Glomerular visceral epithelial cell (primary cell): ENCODE measurements at regions not wholly inside any gene's neighbourhood (a gene's known extent, or its start where the extent isn't known, plus 50 kb on each side); places are given as distances from the start of the nearest gene placed in this dataset.
A peak's percentile ranks its signal among the peaks of the same experiment; 100 is the strongest.

Experiments
- DNase-seq: peaks from one replicate; pipeline ENCODE4 v3.0.0-alpha.2; 2016; ENCODE audit errors: extremely low spot score

DNA sequence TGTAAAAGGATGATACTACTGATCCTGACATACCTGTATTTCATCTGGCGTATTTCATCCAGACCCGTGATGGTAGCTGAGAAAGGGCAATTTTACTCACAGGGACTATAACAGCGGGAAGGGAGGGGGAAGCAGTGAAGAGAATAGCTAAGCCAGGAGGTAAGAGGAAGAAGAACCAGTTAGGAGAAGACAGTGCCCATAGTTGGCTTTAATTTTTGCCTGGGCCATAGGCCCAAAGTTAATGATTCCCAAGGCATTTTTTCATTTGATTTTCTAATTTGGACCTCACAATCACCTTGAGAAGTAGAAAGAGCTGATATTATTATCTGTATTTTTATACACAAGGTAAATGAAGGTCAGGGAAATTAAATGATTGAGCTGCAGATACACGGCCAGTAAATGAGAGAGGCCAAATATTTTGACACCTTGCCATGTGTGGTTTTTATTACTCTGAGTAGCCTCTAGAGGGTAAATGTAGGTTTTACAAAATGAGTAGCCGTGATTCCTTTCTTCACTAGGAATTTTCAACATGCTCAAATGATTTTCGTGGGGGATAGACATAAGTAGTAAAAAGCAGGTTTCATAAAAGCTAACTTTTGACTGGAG lies 382.2 kb downstream of the FUT8 start:
- no peak for DNase-seq

DNA sequence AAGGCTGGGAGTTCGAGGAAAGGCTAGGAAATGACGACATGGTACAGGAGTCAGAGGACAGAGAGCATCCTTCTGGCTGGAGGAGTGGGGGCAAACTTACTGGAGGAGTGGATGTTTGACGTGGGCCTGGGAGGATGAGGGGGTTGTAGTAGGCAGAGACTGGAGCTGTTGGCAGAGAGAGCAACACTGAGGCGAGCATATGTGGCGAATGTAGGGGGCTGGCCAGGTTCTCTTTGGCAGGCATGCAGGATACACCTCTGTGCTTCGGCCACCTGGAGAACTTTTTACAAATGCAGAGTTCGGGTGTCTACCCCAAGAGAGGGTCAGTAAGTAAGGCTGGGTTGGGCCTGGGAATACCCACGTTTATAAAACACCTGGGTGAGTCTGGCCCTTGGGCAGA lies 385.7 kb downstream of the FUT8 start:
- no peak for DNase-seq

DNA sequence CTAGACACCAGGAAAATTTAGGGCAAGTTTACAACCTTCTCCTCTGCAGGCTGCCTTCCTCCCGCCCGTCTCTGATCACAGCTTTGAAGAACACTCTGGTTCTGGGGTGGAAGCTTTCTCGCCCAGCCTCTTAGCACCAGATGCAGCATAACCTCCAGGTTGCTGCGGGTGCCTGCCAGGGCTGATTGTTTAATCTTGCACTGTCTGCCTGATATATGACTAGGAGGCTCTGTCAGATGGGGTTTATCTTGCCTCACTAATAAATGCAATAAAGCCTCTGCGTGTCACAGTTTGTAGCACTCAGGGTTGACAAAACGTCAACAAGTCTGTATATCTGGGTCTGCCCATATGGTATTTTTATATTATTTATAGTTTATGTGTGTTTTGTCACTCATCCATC lies 388.2 kb downstream of the FUT8 start:
- DNase-seq, result no peak

- DNase-seq, result no peak
Observed at GRCh38 chr14:65802196-65802595, 389.7 kb downstream of the FUT8 start.

DNA sequence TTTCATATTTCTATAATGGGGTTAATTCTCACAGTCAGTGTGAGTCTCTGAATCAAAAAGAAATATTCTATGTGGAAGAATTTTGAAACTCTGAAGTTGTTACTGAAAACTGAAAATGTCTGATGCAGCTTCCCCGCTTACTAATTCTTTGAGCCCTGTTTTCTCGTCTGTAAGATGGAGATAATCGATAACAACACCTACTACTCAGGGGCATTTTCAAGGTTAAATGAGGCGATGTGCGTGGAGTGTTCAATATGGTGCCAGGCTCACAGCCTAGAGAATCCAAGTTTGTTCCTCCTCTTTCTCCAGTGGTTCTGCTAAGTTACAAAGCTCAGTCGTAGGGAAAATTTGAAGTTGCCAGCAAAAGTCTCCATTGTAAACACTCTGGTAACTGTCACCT lies 391.4 kb downstream of the FUT8 start:
- no peak for DNase-seq

GRCh38 chr14:65804439-65805112 lies 392.0 kb downstream of the FUT8 start:
- DNase-seq, result no peak

GRCh38 chr14:65805113-65805473 lies 392.6 kb downstream of the FUT8 start:
- no peak for DNase-seq

DNA sequence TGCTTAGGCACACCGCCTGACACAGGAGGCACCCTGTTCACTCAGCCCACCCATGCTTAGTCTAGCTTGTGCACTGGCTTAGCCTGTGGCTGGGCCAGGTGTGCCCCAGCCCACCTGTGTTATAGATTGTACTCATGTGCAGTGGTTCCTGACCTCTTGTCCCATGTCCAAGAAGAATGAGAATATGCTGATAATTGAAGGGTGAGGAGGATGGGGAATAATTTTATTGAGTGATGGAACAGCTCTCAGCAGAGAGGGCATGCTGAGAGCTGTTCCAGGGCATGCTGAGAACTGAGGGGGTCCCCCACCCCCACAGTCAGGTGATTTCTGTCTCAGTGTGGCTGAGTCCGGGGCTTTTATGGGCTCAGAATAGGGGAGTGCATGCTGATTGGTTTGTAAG lies 395.9 kb downstream of the FUT8 start:
- no peak for DNase-seq

DNA sequence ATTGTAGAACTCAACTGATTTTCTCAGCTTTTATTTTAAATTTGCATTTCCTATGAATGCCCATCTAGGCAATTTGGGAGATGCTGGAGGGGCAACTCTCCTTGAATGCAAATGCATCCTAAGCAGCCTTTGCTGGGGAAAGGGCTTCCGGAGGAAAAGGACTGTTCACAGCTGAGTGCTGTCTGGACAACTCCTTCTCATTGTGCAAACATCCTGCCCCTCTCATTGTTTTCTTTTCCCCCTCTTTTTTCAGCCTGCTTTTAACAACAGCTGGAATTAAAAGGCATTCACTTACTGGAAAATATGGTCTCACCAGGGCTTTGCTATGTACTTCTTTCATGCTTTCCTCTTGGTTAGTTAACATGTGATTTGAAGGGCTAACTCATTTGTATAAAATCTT lies 397.8 kb downstream of the FUT8 start:
- no peak for DNase-seq

- peak; percentile 6 for DNase-seq
Observed at GRCh38 chr14:65813760-65814384, 401.3 kb downstream of the FUT8 start.

DNA sequence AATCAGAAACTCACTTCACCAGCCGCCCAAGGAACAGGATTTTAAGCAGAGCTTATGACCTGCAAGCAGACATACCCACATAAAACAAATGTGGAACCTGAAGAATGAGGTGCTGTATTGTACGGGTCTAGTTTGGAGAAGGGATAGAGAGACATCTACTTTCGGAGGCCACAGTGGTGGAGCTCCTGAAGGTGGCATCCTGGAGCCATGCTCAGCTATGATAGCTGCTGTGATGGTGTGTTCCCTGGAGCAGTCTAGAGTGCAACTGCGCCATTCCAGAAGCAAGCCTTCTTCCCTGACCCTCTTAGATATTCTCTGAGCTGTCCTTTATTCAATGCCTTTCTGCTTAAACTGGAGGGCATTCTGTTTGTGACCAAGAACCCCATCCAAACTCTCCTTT lies 402.6 kb downstream of the FUT8 start:
- DNase-seq, result no peak

- no peak for DNase-seq
Observed at GRCh38 chr14:65817011-65817410, 404.5 kb downstream of the FUT8 start.

DNA sequence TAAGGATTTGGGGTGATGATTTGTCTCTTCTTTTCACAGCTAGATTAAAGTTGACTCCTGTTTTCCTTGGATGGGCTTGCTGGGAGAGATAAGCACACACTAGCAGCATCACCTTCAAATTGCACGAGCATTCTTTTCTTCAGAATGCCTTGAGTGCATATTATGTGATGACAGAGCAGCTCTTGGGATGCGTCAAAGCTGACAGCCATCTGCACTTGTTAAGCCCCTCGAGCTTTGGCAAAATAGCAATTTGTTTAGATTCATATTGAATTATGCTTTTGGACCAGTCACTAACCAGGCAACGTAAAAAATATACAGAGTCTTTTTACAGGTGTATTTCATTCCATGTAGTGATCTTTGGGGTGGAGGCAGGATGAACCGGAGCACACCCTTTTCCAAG lies 407.0 kb downstream of the FUT8 start:
- no peak for DNase-seq

DNA sequence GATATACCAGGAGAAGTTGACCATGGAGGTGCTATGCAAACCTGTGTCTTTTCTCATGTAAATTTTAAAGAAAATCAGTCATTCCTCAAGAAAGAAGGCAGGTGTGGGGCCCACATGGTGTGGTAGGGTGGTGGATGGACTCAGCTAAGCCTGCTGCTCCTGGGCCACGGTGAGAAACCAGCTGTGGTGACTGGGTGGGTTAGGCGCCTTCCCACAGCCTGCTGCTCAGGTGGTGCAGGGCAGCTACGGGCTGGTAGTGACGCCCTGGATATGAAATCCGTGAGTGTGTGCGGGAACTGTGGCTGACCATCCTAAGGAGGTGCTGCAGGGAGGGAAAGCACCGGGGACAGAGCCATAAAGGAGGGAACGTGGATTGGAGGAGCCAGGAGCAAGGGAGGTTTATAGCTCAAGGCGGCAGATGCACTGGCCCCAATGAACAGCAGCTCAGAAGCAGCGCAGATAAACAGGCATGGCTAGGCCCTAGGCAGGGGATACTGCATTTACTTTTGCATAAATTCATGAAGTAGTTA lies 408.8 kb downstream of the FUT8 start:
- no peak for DNase-seq

GRCh38 chr14:65824285-65824977 lies 411.9 kb downstream of the FUT8 start:
- DNase-seq, result peak; percentile 62

DNA sequence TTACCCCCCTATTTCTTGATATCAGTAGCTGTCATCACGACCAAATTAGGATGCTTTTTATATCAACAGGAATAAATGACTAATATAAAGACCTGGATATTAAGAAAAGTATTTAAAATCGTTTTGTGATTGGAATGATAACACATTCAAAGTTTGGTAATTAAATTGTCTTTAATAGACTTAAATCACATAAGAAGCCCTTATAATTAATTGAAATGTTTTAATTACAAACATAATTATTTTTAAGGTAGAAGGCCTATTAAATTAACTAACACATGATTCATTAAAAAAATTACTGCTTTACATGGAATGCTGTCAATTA lies 412.4 kb downstream of the FUT8 start:
- no peak for DNase-seq

DNA sequence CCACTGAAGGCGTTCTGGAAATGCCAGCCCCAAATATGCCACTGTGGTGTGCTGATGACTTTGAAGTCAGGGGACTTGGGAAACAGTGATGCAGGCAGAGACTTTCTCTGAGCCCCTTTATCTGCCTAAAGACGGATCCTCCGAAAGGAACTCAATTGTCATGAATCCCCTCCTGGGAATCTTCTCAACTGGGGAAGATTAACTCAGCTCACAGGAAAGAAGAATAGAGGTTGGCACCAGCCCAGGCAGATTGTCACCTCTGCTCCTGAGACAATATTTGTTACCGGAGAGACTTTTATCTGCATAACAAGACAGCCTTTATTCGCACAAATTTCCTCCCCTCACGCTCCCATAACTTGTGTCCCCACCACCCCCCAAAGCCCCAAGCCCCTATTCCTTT lies 414.4 kb downstream of the FUT8 start:
- DNase-seq, result no peak

GRCh38 chr14:65827520-65827919 lies 415.0 kb downstream of the FUT8 start:
- no peak for DNase-seq

DNA sequence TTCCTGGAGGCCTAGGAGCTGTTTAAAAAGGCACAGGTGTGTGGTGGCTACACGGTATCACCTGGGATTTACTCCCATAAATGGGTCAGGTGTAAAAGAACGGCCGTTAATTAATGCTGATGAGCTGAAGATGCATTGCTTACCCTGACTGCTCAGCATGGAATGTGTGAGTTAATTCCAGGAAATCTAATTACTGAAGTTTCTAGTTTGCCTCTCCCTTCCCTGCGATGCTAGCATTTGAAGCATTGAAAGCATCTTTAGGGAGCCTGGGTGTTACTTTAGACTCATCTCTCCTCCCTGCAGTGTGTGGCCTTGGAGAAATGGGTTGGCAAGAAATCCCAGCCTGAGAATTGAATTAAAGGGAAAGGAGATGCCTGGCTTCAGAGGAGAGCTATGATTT lies 415.9 kb downstream of the FUT8 start:
- DNase-seq, result no peak

DNA sequence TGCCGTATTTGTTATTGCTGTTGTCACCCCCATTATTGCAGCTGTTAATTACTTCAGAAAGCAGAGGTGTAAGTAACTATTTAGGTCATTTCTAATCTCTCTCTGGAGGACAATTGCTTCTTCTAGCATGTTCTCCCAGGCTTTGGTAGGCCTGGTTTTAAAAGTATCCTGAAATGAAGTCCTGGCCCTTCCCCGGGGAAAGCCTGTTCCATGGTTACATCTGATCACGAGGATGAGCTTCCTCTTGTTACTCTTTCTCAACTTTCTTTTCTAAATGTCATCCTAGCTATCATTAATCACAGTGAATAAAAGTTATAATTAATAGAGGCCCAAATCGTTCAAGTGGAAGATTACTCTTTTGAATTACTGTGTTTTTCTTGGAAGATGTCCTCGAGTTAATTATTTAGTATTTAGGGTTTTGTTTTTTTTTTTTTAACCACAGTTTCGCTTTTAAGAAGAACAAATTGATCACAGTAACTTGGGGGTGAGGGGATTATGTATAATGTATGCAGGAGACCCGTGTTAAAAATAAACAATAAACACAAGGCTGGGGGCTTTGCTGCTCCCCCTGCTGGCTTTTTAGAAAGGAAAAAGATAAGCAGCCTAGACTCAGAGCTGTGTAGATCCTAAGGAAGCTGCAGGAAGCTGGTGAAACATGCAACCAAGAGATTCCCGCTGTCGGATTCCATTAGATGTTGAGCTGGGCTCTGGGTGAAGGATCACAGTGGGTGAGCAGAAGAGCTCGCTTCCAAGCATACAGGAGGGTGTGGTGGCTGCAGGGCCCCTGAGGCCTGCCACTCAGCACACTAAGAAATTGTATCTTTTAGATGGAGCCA lies 420.1 kb downstream of the FUT8 start:
- peak; percentile 30 for DNase-seq

GRCh38 chr14:65833267-65833880 lies 420.8 kb downstream of the FUT8 start:
- DNase-seq, result no peak

DNA sequence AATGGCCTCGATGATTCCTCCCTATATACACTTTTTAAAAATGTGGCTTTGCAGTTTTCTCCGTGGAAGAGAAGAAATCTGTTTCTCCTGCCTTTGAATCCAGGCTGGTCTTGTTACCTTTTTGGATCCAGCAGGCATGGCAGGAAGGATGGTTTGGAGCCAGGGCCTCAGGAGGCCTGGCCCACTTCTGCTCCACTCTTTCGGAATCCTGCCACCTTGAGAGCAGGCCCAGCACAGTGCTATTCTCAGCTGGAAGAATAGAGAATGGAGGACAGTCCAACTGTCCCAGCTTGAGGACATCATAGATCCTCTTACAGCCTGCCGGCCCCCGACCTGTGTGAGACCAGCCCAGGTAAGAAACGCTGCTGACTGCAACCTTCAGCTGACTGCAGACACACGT lies 421.5 kb downstream of the FUT8 start:
- no peak for DNase-seq
